ENCODE measurements at regions not wholly inside any gene's neighbourhood (a gene's known extent, or its start where the extent isn't known, plus 50 kb on each side); places are given as distances from the start of the nearest gene placed in this dataset.

- Histone ChIP-seq H3K36me3 (ENCODE audit: control insufficient read depth, insufficient read depth, low read length) (no peaks in the 10 kb centered on the region), H4K20me1 (ENCODE audit: control insufficient read depth, extremely low read depth, insufficient read depth, low read length) (no peaks in the 10 kb centered on the region), H3K27ac (ENCODE audit: insufficient read depth, low read length) (no peak overlapping the region), H3K79me2 (ENCODE audit: control insufficient read depth, insufficient read depth, low read length) (no peaks in the 10 kb centered on the region), H3K27me3 (ENCODE audit: control insufficient read depth, insufficient read depth, low read length) (no peaks in the 10 kb centered on the region), H3K4me1 (ENCODE audit: control insufficient read depth, extremely low read depth, insufficient read depth, low read length) (no peaks in the 10 kb centered on the region), H3K4me2 (ENCODE audit: extremely low read depth, insufficient read depth, low read length) (no peak overlapping the region), H3K4me3 (replicated peaks in 1 of 4; ENCODE audit: control extremely low read depth in 1 of 4, insufficient read depth in 1 of 4, low read depth in 3 of 4, low read length in 4 of 4) (no peak overlapping the region), H3K9me3 (ENCODE audit: control insufficient read depth, insufficient read depth, low read depth, low read length) (no peaks in the 10 kb centered on the region), H2AFZ (ENCODE audit: low read length) (no peak overlapping the region), H3K9ac (ENCODE audit: insufficient read depth, low read length) (no peak overlapping the region)
- DNase-seq (ENCODE audit: low read depth in 2 of 2): no peak
- TF ChIP-seq CTCF (conservative IDR thresholded peaks at IDR 0.05 in 1 of 2, IDR thresholded peaks at IDR 0.05 in 1 of 2; ENCODE audit: low read depth in 1 of 2, low read length in 2 of 2) (no peak), EZH2 (IDR thresholded peaks at IDR 0.05; ENCODE audit: low read length, missing control alignments) (no peak)
These were observed 59.3 kb upstream of the KCNA5 start for GRCh38 chr12:4984344-4984743.

- Histone ChIP-seq H4K20me1 (ENCODE audit: control insufficient read depth, extremely low read depth, insufficient read depth, low read length) (no peaks in the 10 kb centered on the region), H3K9ac (ENCODE audit: insufficient read depth, low read length) (no peak overlapping the region), H3K27me3 (ENCODE audit: control insufficient read depth, insufficient read depth, low read length) (no peaks in the 10 kb centered on the region), H3K79me2 (ENCODE audit: control insufficient read depth, insufficient read depth, low read length) (no peaks in the 10 kb centered on the region), H3K4me1 (ENCODE audit: control insufficient read depth, extremely low read depth, insufficient read depth, low read length) (no peaks in the 10 kb centered on the region), H3K9me3 (ENCODE audit: control insufficient read depth, insufficient read depth, low read depth, low read length) (no peaks in the 10 kb centered on the region), H3K27ac (ENCODE audit: insufficient read depth, low read length) (no peak overlapping the region), H2AFZ (ENCODE audit: low read length) (no peak overlapping the region), H3K36me3 (ENCODE audit: control insufficient read depth, insufficient read depth, low read length) (no peaks in the 10 kb centered on the region), H3K4me2 (ENCODE audit: extremely low read depth, insufficient read depth, low read length) (no peak overlapping the region), H3K4me3 (replicated peaks in 1 of 4; ENCODE audit: control extremely low read depth in 1 of 4, insufficient read depth in 1 of 4, low read depth in 3 of 4, low read length in 4 of 4) (no peak overlapping the region)
- TF ChIP-seq EZH2 (IDR thresholded peaks at IDR 0.05; ENCODE audit: low read length, missing control alignments) (no peak), CTCF (conservative IDR thresholded peaks at IDR 0.05 in 1 of 2, IDR thresholded peaks at IDR 0.05 in 1 of 2; ENCODE audit: low read depth in 1 of 2, low read length in 2 of 2) (no peak)
- DNase-seq (ENCODE audit: low read depth in 2 of 2): no peak
These were observed 58.7 kb upstream of the KCNA5 start for GRCh38 chr12:4984971-4985370.

- no peak overlapping the region for H3K27ac ChIP-seq (ENCODE audit: insufficient read depth, low read length)
- no peak overlapping the region for H3K4me3 ChIP-seq (replicated peaks in 1 of 4; ENCODE audit: control extremely low read depth in 1 of 4, insufficient read depth in 1 of 4, low read depth in 3 of 4, low read length in 4 of 4)
- no peaks in the 10 kb centered on the region for H4K20me1 ChIP-seq (ENCODE audit: control insufficient read depth, extremely low read depth, insufficient read depth, low read length)
- H3K27me3 ChIP-seq (ENCODE audit: control insufficient read depth, insufficient read depth, low read length): no peaks in the 10 kb centered on the region
- H3K4me1 ChIP-seq (ENCODE audit: control insufficient read depth, extremely low read depth, insufficient read depth, low read length): no peaks in the 10 kb centered on the region
- no peak for DNase-seq (ENCODE audit: low read depth in 2 of 2)
- no peak overlapping the region for H3K9ac ChIP-seq (ENCODE audit: insufficient read depth, low read length)
- H3K79me2 ChIP-seq (ENCODE audit: control insufficient read depth, insufficient read depth, low read length): no peaks in the 10 kb centered on the region
- no peak overlapping the region for H2AFZ ChIP-seq (ENCODE audit: low read length)
- no peaks in the 10 kb centered on the region for H3K9me3 ChIP-seq (ENCODE audit: control insufficient read depth, insufficient read depth, low read depth, low read length)
- no peak for TF ChIP-seq CTCF (conservative IDR thresholded peaks at IDR 0.05 in 1 of 2, IDR thresholded peaks at IDR 0.05 in 1 of 2; ENCODE audit: low read depth in 1 of 2, low read length in 2 of 2)
- no peak for TF ChIP-seq EZH2 (IDR thresholded peaks at IDR 0.05; ENCODE audit: low read length, missing control alignments)
- H3K4me2 ChIP-seq (ENCODE audit: extremely low read depth, insufficient read depth, low read length): no peak overlapping the region
- H3K36me3 ChIP-seq (ENCODE audit: control insufficient read depth, insufficient read depth, low read length): no peaks in the 10 kb centered on the region
These were observed 57.9 kb upstream of the KCNA5 start for GRCh38 chr12:4985820-4986219.

All from fibroblast of lung (primary cell).